ENCODE measurements at regions not wholly inside any gene's neighbourhood (a gene's known extent, or its start where the extent isn't known, plus 50 kb on each side); places are given as distances from the start of the nearest gene placed in this dataset.

DNA sequence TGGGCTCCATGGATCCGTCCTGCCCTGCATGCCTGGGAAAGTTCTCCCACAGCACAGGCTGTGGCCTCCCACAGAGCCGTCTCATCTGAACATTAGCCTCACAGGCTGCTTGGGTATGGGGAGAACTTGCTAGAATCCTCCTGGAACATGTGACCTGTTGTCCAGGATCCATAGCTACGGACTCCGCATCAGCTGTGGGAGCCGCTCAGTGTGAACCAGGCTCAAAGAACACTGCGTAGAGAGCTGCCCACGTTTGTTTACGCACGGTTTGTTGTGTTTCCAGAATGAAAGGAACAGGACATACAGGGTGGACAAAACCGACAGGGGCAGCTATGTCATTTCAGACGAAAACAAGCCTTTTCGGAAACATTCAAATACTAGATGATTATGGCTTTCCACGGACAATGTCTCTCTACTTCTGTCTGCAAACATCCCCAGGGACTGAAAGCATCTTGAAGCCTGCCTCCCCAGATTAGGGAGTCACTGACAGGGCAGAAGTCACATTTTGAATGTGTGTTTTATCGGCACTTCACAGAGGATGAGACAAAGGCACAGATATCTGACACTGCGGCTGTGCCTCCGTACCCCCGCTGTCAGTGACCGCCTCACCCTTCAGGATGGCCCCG, 390.3 kb downstream of the GADD45G start:
- DNase-seq, result no peak
- no peaks in the 10 kb centered on the region for H3K36me3 ChIP-seq
- H3K4me3 ChIP-seq (ENCODE audit: low read depth, low read length), result no peak overlapping the region
- no peaks in the 10 kb centered on the region for H3K27me3 ChIP-seq
- H3K4me1 ChIP-seq, result no peaks in the 10 kb centered on the region
- TF ChIP-seq, protein P1, sequence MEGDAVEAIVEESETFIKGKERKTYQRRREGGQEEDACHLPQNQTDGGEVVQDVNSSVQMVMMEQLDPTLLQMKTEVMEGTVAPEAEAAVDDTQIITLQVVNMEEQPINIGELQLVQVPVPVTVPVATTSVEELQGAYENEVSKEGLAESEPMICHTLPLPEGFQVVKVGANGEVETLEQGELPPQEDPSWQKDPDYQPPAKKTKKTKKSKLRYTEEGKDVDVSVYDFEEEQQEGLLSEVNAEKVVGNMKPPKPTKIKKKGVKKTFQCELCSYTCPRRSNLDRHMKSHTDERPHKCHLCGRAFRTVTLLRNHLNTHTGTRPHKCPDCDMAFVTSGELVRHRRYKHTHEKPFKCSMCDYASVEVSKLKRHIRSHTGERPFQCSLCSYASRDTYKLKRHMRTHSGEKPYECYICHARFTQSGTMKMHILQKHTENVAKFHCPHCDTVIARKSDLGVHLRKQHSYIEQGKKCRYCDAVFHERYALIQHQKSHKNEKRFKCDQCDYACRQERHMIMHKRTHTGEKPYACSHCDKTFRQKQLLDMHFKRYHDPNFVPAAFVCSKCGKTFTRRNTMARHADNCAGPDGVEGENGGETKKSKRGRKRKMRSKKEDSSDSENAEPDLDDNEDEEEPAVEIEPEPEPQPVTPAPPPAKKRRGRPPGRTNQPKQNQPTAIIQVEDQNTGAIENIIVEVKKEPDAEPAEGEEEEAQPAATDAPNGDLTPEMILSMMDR (IDR thresholded peaks at IDR 0.05; ENCODE audit: low read depth, low read length), result no peak
- no peaks in the 10 kb centered on the region for H3K9me3 ChIP-seq

DNA sequence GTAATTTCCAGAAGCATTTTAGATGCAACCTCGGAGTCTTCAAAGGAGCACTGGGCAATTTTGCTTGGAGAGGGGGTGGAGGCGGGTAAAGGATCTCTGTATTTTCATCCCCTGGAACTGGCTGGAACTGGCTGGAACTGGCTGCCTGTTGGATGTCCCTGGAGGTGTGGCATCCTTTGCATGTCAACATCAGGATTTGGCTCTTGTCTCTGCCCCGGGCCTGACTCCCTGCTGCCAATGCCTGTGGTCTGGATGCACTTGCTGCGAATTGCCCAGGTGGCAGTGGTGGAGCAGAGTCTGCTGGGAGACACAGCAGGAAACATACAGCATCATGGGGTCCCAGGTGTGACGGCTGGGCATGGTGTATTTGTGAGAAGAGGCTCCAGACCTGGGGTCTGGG, 391.3 kb downstream of the GADD45G start:
- TF ChIP-seq, protein P1 (IDR thresholded peaks at IDR 0.05; ENCODE audit: low read depth, low read length), result no peak
- no peaks in the 10 kb centered on the region for H3K27me3 ChIP-seq
- DNase-seq, result no peak
- H3K36me3 ChIP-seq, result no peaks in the 10 kb centered on the region
- H3K4me3 ChIP-seq (ENCODE audit: low read depth, low read length), result no peak overlapping the region
- H3K9me3 ChIP-seq, result no peaks in the 10 kb centered on the region
- H3K4me1 ChIP-seq, result no peaks in the 10 kb centered on the region

DNA sequence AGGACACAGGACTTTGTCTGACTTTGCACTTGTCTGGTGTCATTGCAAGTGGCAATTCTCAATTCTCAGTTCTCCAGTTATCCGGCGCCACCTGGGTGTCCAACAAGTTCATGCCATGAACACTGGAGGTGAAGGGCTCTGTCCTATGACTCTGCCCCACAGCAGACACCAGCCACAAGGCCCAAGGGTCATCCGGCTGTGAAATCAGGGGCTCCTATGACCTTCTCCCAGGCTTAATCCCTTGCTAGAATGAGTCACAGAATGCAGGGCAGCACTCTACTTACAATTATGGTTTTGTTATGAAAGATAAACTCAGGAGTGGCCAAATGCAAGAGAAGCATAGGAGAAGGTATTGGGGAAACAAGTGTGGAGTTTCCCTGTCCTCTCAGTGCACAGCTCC, 392.0 kb downstream of the GADD45G start:
- Histone ChIP-seq H3K9me3 (no peaks in the 10 kb centered on the region), H3K27me3 (no peaks in the 10 kb centered on the region), H3K4me3 (ENCODE audit: low read depth, low read length) (no peak overlapping the region), H3K4me1 (no peaks in the 10 kb centered on the region), H3K36me3 (no peaks in the 10 kb centered on the region)
- DNase-seq, result no peak
- TF ChIP-seq, protein P1 (IDR thresholded peaks at IDR 0.05; ENCODE audit: low read depth, low read length), result peak; percentile 28; the same call in 1 of the 2 replicates

DNA sequence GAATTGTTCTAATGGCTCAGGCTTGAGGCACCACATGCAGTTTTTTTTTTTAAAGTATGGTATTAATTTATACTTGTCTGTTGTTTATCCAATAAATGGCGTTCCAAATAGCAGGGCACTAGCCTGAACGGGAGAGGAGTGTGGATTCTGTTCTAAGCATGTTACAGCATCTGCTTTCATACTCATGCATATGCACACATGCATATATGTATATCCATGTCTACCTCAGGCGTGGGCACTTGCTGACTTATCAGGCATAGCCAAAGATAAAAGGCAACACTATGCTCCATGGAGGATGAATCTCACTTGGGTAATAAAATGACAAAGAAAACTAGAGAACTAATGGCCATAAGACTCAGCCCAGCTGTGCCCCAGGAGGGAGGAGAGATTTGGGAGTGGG, 393.8 kb downstream of the GADD45G start:
- TF ChIP-seq, protein P1 (IDR thresholded peaks at IDR 0.05; ENCODE audit: low read depth, low read length), result no peak
- no peaks in the 10 kb centered on the region for H3K27me3 ChIP-seq
- no peaks in the 10 kb centered on the region for H3K36me3 ChIP-seq
- no peaks in the 10 kb centered on the region for H3K4me1 ChIP-seq
- DNase-seq, result no peak
- no peaks in the 10 kb centered on the region for H3K9me3 ChIP-seq
- no peak overlapping the region for H3K4me3 ChIP-seq (ENCODE audit: low read depth, low read length)

DNA sequence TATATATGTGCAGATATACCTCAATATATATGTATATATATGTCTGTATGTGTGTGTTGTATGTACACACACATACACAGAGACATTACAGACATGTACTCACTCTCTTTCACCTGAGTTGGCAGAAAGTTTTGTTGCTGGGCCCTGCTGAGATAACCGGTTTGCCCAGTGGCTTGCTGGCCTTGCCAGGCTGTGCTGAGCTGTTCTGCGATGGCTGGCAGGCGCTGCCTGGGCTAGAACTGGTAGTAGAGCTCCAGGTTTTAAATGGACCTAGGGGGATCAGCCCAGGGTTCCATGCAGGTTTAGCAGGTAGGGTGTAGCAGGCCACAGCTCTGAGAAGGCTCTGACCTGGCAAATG, 394.3 kb downstream of the GADD45G start:
- H3K36me3 ChIP-seq, result no peaks in the 10 kb centered on the region
- no peaks in the 10 kb centered on the region for H3K4me1 ChIP-seq
- no peaks in the 10 kb centered on the region for H3K27me3 ChIP-seq
- H3K9me3 ChIP-seq, result no peaks in the 10 kb centered on the region
- DNase-seq, result no peak
- no peak overlapping the region for H3K4me3 ChIP-seq (ENCODE audit: low read depth, low read length)
- TF ChIP-seq, protein P1 (IDR thresholded peaks at IDR 0.05; ENCODE audit: low read depth, low read length), result no peak

DNA sequence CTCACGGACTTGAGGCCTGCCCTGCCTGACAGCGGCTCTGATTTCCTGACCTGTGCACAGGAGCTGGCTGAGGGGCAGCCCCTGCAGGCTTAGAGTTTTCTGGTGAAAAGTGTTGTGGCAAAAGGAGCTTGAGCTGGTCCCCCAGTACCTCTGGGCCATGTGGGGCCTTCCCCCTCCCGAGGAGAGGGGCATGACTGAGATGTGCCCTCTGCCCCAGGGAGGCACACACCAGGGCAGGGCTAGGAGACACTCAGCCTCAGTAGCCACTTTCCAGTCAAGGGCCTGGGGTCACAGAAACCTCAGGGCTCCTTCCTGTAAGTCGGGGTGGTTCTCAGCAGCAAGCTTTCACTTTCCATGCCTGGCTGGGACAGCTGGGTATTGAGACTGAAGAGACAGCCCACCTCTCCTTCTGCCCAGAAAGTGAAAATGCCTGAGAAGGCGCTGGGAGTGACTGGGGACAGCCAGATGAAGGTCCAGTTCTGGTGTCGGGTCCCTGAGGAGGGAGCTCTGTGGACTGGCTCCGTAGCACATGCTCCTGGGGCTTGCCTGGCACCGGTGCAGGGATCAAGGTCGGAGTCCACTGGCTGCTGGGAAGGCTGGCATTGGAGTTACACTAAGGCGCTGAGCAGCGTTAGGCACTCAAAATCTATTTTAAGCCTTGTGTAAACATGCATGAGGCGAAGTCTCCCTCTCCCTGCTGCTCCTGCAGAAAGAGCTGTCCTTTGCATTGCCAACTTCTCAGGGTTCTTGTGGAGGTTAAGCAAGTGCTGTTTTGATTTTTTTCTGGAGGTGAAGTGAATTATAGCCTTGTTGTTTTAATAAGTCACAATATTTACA, 394.9 kb downstream of the GADD45G start:
- no peak for DNase-seq
- H3K4me3 ChIP-seq (ENCODE audit: low read depth, low read length), result no peak overlapping the region

More for the DNA sequence above, 394.9 kb downstream of the GADD45G start:
- TF ChIP-seq, protein P1 (IDR thresholded peaks at IDR 0.05; ENCODE audit: low read depth, low read length), result no peak
- H3K36me3 ChIP-seq, result no peaks in the 10 kb centered on the region
- H3K27me3 ChIP-seq, result no peaks in the 10 kb centered on the region
- no peaks in the 10 kb centered on the region for H3K9me3 ChIP-seq
- no peaks in the 10 kb centered on the region for H3K4me1 ChIP-seq
